Fibroblast of the aortic adventitia (primary cell): ENCODE measurements at regions not wholly inside any gene's neighbourhood (a gene's known extent, or its start where the extent isn't known, plus 50 kb on each side); places are given as distances from the start of the nearest gene placed in this dataset.

ENCODE experiments used
- DNase-seq: peaks from one replicate; pipeline ENCODE4 v3.0.0-alpha.2; 2010; ENCODE audit warnings: low read depth
- H3K4me3 ChIP-seq: 2 replicates; pipeline ENCODE4 v1.5.1; 2011; ENCODE audit warnings: low read depth, mild to moderate bottlenecking, control low read depth, low read length, moderate library complexity
- CTCF ChIP-seq: IDR thresholded peaks from 2 replicates; pipeline ENCODE4 v1.5.1; 2011; ENCODE audit warnings: mild to moderate bottlenecking, low read length, control low read depth, inconsistent platforms; ENCODE audit not compliant: insufficient read depth

GRCh38 chr1:143698016-143698415 lies 273.8 kb downstream of the FAM72C start:
- DNase-seq = peak; percentile 36
- peak; percentile 78 for TF ChIP-seq CTCF
- H3K4me3 ChIP-seq = no peak overlapping the region

- no peak overlapping the region for H3K4me3 ChIP-seq
- TF ChIP-seq CTCF = no peak
- DNase-seq = no peak
Measured at GRCh38 chr1:143694085-143694484, 277.7 kb downstream of the FAM72C start.

GRCh38 chr1:143691971-143692529 lies 279.7 kb downstream of the FAM72C start:
- no peak for DNase-seq
- H3K4me3 ChIP-seq = no peak overlapping the region
- no peak for TF ChIP-seq CTCF

GRCh38 chr1:143691400-143691891 lies 280.3 kb downstream of the FAM72C start:
- no peak overlapping the region for H3K4me3 ChIP-seq
- peak; percentile 4 for DNase-seq
- TF ChIP-seq CTCF = no peak

- no peak for DNase-seq
- no peak overlapping the region for H3K4me3 ChIP-seq
- no peak for TF ChIP-seq CTCF
Measured at GRCh38 chr1:143689781-143690180, 282.0 kb downstream of the FAM72C start.

- no peak for TF ChIP-seq CTCF
- DNase-seq = no peak
- no peak overlapping the region for H3K4me3 ChIP-seq
Measured at GRCh38 chr1:143680304-143680703, 291.5 kb downstream of the FAM72C start.

- no peak for DNase-seq
- TF ChIP-seq CTCF = no peak
- H3K4me3 ChIP-seq = no peak overlapping the region
Measured at GRCh38 chr1:143672983-143673382, 298.8 kb downstream of the FAM72C start.
